ENCODE measurements at regions not wholly inside any gene's neighbourhood (a gene's known extent, or its start where the extent isn't known, plus 50 kb on each side); places are given as distances from the start of the nearest gene placed in this dataset.

DNA sequence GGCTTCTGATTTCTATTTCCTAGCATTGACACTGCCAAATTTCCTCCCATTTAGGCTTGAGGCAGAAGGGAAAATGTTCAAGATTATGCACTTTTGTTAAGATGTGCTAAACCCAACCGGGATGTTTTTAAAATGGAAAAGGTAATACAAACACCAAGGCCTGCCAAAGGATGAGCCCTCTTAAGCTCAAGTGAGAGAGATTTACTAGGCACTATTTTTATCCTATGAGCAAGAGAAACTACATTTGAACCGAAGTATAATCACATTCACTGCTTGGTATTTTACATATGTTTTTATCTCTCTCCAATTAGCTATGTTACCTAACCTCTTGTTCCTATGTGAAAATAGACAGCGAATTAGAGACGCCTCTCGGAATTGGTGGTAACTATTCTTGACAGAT is 295.8 kb downstream of the GABRB3 start:
- DNase-seq (ENCODE audit: low spot score): no peak

DNA sequence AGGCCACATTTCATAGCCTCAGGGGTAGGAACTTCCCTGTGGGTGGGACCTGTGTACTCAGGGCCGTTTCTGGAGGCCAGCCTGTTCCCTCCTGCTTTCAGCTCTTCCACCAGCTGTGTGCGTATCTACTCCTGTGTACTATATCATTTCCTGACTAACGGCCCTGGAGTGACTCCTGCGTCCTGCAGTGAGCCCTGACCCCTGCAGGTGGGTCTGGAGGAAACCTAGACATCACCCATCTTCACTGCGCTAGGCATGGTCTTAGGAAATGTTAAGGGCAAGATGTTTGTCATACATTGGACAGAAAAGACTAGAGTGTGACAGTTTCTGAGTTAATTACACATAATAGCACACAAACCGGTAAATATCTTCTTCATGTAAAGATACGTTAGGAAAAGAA is 297.3 kb downstream of the GABRB3 start:
- DNase-seq (ENCODE audit: low spot score): no peak

DNA sequence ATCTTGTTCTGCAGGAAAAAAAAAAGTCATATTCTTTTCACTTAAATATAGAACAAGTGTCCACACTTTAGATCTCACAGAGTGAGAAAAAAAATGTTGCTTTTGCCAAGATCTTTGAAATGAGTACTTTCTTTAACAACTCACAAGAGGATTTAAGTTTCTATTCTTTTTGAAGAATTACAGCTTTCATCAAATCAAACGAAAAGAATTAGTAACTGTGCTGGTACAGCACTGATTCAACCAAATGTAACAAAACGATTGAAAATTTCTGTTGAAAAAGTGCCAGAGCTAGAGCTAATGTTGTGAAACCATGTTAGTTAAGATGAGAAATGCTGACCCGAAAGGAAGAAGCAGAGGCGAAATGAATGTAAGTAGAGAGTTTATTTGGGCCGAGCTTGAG is 300.2 kb downstream of the GABRB3 start:
- no peak for DNase-seq (ENCODE audit: low spot score)

DNA sequence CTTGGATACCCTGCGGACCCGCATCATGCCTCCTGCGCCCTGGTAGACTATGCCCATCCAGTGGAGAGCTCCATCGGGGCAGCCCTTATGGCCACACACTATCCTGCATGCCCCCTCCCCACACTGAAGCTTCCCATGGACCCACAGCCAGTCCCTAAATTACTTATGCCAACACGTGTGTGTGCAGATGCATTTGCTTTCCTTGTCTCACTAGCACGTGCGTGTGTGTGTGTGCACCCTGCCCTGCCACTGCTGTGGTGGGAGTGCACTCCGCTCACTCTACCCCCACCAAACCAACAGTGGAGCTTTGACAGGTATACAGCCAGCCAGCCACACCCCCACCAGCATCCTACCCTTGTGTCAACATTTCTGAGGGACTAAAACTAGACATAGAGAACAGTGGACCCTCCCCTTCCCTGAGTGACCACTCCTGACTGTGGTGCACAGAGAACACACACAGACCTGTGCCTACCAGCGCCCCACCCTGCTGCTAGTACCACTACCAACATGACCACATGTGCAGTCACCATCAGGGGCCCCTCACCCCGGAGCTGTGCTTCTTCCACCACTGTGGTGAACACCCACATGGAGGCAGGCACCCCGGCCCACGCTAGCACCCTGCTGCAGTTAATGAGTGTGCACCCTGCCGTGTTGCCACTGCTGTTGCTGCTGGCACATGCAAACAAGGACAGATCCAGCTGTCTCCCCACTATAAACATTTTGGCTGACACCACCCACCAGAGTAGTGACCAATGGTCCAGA is 310.8 kb downstream of the GABRB3 start:
- DNase-seq (ENCODE audit: low spot score): no peak

DNA sequence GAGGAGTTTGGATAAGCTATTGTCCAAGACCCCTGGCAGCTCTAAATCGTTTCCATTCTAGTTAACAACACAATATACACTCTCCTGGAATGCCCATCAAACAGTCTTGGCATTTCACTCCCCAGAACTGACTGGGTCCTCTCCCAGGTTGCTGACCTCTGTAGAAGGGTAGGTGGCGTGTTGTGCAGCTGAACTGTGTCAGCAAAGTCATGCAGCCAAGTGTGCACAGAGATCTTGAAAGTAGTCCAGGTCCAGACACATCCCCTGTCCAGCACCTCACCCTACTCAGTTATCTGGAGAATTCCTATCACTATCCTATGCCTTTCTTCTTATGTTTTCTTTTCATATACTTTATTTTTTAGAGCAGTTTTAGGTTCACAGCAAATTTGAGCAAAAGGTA is 312.7 kb downstream of the GABRB3 start:
- DNase-seq (ENCODE audit: low spot score): no peak

DNA sequence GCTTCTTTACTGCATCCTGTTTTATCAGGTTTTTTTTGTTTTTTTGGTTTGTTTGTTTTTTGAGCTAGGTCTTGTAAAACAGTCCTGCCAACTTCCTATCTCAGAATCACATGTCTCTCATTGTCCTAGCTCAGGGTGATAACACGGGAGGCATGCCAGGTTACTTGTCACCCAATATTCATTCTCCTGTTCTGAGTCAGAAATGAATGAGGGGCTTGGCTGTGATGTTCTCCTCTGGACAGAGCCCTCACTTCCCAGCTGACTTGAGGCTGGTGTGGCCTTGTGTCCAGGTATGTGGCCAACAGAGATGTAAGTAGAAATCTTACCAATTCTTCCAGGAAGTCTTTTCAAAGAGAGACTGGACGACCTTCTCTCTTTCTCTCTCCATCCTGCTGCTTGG is 317.0 kb downstream of the GABRB3 start:
- no peak for DNase-seq (ENCODE audit: low spot score)

DNA sequence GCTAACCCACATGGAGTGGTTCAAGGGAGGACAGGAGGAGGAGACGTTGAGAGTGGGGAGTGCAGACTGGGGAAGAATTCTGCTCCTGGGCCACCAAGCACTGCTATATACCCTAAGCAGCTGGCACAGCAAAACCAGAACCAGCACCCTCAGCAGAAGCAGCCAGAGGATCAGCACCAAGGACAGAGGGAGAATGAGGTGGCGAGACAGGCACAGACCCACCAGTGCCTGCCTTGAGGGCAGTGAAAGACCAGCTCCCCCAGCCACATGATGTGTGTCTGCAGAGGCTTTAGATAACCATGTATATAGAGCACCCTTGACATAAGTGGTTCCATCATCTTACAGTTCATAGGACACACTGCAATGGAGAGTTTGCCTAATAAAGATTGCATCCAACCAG is 319.0 kb downstream of the GABRB3 start:
- DNase-seq (ENCODE audit: low spot score): no peak

DNA sequence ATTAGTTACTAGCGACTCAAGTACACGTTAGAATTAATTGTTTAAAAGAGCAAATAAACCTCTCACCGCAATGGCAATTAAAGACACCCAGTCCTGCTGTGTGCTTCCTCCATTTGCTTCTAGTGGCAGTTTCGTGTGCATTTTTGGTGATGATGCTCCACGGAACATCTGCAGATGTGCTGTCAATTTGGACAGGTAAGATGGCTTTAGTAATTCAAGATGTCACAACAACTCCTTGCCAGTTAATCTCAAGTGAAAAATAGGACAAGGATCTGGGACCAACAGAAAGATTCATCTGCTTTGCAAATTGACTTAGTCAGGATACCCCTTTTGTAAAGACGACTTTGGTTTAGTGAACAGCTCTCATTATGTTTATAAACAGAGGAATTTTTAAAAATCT is 320.9 kb downstream of the GABRB3 start:
- DNase-seq (ENCODE audit: low spot score): no peak

DNA sequence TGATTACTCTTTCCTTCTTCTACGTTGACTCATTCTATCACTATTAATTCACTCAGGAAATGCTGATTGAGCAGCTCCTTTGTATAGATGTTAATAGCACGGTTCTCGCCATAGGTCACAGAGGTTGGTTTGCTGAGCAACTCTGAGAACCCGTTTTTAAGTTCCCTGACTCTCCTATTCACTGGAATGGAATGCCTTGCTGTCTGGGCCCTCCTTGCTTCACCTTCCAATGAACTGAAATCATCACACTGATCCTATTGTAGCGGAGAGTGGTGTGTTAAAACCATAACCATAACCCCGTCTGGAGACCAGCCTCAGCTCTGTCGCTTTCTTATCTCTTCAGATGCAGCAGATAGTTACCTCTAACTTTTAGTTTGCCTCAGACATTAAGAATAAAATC is 323.6 kb downstream of the GABRB3 start:
- DNase-seq (ENCODE audit: low spot score): no peak

DNA sequence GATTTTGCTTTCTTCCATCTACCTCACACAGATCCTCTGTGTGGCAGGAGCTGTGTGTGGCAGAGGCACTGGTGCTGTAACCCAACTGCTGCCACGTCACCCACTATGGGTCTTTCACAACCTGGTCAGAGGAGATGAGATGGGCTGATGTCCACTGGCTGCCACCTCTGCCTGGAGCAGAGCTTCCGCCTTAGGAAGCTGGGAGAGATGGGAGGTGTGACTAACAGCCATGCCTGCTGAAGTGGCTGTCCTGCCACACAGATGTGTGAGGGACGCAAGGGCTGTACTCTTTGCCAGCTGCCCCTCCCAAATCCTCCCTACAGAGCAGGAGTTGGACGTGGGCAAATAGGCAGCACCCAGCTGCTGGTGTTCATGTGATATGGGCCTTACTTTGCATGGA is 329.5 kb downstream of the GABRB3 start:
- DNase-seq (ENCODE audit: low spot score): no peak

DNA sequence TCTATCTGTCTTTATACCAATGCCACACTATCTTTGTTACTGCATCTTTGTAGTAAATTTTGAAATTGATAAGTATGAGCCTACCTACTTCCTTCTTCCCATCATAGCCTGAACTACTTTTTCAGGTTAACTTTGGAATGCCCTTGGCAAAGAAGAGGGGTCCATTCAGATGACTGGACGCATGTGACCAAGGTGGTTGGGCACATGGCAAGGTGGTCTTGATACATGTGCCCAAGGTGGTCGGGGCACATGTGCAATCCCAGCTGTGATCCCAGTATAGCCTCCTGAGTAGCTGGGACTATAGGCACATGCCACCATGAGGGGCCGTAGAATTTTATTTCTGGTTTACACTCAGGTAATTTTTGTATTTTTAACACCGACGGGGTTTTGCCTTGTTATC is 330.2 kb downstream of the GABRB3 start:
- DNase-seq (ENCODE audit: low spot score): no peak

DNA sequence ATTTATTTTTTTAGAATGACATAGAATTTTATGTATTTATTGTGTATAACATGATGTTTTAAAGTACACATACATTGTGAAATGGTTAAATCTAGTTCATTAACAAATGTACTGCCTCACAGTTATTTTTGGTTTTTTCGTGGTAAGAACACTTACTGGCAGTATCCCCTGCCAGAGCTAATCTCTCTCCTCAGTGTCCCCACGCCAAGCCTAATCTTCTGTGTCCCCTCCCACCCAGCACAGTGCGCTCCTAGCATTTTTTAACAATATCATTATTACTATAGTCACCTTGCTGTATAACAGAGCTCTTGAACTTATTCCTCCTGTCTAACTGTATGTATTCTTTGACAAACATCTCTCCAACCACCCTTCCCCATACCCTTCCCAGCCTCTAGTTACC is 333.2 kb downstream of the GABRB3 start:
- DNase-seq (ENCODE audit: low spot score): no peak

DNA sequence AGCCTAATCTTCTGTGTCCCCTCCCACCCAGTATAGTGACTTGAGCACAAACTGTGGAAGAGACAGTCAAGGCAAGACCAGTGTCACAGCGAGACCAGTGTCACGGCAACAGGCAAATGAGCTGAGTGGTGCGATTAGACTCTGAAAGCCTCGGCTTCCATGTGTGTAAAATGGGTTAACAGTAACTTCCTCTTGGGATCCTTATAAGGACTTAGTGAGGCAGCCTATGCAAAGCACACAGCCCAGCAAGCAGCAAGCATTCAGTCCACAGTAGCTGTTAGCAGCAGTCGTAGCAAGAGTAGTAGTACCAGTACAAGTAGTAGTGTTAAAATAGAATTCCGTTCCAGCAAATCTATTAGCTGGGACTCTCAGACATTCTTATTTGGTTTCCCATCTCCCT is 334.1 kb downstream of the GABRB3 start:
- no peak for DNase-seq (ENCODE audit: low spot score)

DNA sequence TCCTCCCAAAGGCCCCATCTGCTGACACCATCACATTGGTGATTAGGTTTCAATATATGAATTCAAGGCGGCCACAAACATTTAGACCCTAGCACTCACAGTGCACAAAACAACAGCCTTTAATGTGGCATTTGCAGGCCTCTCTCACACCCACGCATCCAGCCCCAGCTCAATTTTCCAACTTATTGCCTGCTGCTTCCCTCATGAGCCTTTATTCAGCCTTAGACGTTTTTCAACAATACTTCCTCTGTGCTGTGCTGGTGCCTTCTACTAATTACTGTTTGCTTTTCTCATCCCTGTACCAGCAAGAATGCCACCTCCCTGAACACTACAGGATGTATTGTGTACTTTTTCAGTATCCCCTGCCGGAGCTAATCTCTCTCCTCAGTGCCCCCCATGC is 334.6 kb downstream of the GABRB3 start:
- no peak for DNase-seq (ENCODE audit: low spot score)

DNA sequence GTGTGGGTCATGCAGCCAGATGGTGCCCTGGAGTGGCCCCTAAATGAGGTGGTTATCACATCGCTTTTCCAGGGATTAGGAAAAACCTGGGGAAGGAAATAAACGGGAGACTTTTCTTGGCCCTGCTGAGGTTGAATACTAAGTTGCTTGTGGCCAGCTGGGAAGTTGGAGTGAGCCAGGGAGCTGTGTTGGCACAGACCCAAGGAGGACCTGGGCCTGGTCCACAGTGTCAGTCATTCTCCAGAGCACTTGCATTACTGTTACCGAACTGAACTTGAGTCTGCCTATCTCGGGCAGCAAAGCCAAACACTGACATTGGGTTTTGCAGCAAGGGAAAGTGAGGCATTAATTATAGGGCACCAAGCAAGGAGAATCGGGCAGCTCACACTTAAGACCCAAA is 339.0 kb downstream of the GABRB3 start:
- DNase-seq (ENCODE audit: low spot score): no peak

DNA sequence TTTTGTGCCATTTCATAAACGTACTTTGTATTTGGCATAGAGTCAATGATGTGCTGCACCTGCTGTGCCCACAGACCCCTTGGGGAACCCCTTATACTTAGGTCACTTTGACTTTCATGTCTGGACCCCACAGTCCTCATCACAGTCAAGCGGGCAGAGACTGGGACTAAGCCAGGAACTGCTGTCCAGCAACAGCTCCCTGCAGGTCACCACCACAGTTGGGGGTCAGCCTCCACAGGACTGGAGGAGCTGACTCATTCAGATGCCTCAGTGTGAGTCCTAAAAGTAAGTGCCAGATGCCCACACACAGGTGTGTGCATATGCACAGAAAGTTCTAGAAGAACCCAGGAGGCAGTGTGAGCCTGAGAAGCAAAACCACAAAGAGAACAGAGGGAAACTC is 339.8 kb downstream of the GABRB3 start:
- no peak for DNase-seq (ENCODE audit: low spot score)

DNA sequence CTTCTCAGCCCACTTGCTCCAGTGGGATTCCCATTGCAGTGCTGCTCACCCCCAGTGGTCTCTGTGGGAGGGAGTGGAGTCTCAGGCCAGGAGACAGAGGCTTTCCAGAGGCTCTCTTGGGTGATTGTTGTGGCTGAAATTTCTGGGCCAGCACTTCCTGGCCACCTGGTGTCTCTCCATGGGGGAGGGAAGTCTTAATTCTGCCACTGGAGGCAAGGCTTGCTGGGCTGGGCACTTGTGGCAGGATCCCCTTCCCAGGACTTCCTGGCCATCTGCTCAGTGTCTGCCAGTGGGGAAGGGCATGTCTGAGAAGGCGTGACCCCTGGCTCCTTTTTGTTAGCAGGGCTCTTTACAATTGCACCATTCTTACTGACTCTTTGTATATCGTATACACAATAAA is 351.8 kb downstream of the GABRB3 start:
- DNase-seq (ENCODE audit: low spot score): no peak

DNA sequence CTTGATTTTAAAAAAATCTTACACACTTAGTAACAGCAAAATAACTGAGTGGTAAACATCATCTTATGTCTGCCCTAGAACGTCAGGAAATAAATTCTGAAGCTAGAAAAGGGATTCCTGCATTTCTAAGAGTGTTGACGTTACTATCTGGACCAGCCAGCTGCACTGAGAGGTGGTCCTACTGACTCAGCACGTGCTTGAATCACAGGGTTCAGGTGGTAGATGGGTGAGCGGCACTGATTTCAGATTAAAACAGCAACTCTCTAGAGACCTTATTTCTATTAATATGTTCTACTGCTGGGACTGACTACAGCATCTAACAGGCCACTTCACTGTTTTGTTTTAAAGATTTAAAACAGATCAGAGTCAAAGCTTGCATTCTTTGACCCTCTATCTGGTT is 377.2 kb downstream of the GABRB3 start:
- DNase-seq (ENCODE audit: low spot score): no peak

DNA sequence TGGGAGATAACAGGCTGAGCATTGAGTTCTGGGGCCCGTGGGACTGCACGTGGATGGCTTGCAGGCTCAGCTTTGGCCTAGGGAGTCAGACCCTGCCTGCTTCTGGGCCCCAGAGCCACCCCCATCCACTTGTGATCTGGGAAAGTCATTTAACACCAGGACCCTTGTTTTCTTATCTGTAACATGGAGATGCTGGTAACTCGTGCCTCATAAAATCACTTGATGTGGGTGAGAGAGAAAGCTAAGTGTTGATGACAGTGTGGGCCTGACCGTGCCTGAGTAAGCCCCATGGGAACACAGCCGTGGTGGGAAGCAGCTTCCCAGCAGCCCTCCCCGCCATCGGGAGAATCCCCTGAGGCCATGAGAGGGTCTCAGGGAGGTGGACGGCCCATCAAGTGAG is 378.1 kb downstream of the GABRB3 start:
- DNase-seq (ENCODE audit: low spot score): no peak

DNA sequence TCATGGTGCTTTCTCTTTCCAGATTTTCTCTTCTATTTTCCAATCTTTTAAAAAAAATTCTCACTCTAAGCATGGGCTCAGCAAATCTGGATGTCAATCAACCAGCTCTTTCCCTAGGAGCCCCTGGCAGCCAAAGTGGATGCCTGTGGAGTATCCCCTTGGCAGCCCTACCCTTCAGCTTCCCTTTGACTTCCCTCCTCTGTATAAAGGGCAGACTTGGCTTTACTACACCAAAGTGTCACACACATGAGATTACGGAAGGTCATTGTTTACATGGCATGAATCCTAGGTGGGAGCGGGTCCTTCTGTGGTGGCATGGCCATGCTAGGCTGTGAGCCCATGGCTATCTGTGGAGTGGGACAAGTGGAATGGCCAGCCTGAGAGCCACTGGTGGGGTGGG is 379.9 kb downstream of the GABRB3 start:
- DNase-seq (ENCODE audit: low spot score): no peak

DNA sequence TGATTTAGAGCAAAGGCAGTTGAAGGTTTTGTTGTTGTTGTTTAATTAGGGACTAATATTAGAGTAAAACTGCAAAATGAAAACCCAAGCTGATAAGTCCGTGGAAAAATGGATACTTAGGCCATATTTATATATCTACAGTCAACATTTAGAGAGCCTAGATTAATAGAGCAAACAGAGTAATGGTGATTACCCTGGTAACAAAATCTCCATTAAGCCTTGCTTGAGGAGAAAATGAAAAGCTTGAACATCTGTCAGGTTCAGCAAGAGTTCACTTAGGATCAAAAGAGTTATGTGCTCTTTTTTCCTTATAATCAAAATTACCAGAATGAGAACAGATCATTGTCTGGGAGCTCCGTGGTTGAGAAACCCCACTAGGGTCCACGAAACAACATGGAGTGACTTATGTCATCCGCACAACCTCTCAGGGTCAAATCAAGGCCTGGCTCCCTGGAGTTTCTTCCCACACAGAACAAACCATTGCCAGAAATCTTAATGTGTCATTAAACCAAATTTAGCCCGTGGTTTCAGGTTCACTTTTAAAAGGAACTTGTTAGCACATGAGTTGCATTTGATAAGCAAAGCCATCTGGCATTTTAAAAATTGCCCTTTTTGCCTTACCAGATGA is 381.2 kb downstream of the GABRB3 start:
- DNase-seq (ENCODE audit: low spot score): no peak

DNA sequence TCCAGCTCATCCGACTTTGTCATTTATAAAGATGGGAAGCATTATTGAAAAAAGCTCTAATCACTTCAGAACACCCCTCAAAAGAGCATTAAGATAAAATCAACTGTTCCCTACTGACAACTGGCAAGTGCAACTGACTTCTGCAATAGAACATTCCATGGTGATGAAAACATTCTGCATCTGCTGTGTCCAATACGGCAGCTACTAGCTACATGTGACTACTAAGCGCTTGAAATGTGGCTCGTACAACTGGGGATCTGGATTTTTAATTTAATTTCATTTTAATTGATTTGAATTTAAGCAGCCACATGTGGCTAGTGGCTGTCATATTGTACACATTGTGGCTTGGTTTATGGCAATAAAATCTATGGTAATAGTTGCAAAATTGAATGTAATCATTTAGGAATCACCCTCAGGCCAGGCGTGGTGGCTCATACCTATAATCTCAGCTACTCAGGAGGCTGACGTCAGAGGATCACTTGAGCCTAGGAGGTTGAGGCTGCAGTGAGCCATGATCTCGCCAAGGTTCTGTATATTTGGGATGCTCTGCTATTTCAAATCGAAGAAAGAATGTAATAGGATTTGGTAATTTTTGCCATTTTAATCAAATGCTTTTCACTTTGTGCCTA is 390.3 kb downstream of the GABRB3 start:
- no peak for DNase-seq (ENCODE audit: low spot score)

DNA sequence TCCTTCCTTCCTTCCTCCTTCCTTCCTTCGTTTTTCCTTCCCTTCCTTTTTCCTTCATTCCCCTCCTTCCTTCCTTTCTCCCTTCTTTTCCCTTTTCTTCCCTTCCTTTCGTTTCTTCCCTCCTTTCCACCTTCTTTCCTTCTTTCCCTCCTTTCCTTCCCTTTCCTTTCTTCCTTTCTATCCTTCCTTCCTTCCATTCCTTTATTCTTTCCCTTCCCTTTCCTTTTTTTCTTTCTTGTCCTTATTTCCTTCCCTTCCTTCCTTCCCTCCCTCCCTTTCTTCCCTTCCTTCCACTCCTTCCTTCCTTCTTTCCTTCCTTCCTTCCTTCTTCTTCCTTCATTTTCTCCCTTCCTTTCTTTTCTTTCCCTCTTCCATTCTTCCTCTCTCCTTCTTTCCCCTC is 394.6 kb downstream of the GABRB3 start:
- DNase-seq (ENCODE audit: low spot score): no peak

DNA sequence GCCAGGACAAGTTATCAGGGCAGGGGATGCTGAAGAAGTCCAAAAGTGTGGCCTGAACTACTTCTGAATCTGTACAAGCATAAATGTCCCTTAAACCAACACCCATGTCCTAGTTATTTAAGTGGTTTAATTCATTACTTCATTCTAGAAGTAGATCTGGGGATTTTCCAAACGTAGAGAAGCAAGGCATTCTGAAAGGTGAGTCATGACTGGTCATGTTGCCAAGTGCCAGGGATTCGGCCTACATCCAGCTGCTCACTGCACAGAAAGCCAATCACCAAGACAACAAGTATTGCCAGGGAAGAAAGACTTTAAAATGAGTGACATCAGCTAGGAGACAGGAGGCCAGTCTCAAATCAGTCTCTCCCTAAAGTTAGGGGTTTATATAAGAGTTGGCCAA is 396.6 kb downstream of the GABRB3 start:
- DNase-seq (ENCODE audit: low spot score): no peak

Data from mucosa of gallbladder (tissue), 1 donor.